CD14-positive monocyte (primary cell): ENCODE measurements at regions not wholly inside any gene's neighbourhood (a gene's known extent, or its start where the extent isn't known, plus 50 kb on each side); places are given as distances from the start of the nearest gene placed in this dataset.

Source experiments
- DNase-seq, 3 donors: peaks; one replicate each; pipeline ENCODE4 v3.0.0-alpha.2; 2011 to 2022
- H2AFZ ChIP-seq: 2 replicates; pipeline ENCODE4 v1.6.0; 2012; ENCODE audit warnings: mild to moderate bottlenecking, low read depth, low read length, inconsistent platforms; ENCODE audit not compliant: insufficient read depth, poor library complexity, severe bottlenecking
- H3K27ac ChIP-seq, 2 donors: 1 replicate in 1 of 2; 2 replicates in 1 of 2; pipeline ENCODE4 v1.5.1; 2012 to 2013; ENCODE audit warnings: low read length in 2 of 2, control low read depth in 1 of 2, inconsistent platforms in 1 of 2, low read depth in 1 of 2, mild to moderate bottlenecking in 1 of 2
- H3K27me3 ChIP-seq, 2 donors: one replicate each; pipeline versions ENCODE4 v1.6.0 to v1.6.1; 2011 to 2013; ENCODE audit warnings: low read length in 2 of 2; ENCODE audit not compliant: control insufficient read depth in 2 of 2, insufficient read depth in 2 of 2
- H3K36me3 ChIP-seq, 2 donors: replicated peaks in 1 of 2; 1 replicate in 1 of 2; 2 replicates in 1 of 2; pipeline versions ENCODE4 v1.5.1 to v1.6.1; 2012 to 2013; ENCODE audit warnings: low read length in 2 of 2, control low read depth in 1 of 2, inconsistent platforms in 1 of 2, mild to moderate bottlenecking in 1 of 2; ENCODE audit not compliant: insufficient read depth in 2 of 2, control insufficient read depth in 1 of 2
- H3K4me1 ChIP-seq, 2 donors: 1 replicate in 1 of 2; 2 replicates in 1 of 2; pipeline versions ENCODE4 v1.5.1 to v1.6.1; 2012 to 2013; ENCODE audit warnings: low read length in 2 of 2, control low read depth in 1 of 2, inconsistent platforms in 1 of 2, mild to moderate bottlenecking in 1 of 2, moderate library complexity in 1 of 2; ENCODE audit not compliant: insufficient read depth in 2 of 2, control insufficient read depth in 1 of 2
- H3K4me2 ChIP-seq: replicated peaks from 2 replicates; pipeline ENCODE3; 2012; ENCODE audit warnings: low read length, moderate library complexity, mild to moderate bottlenecking; ENCODE audit not compliant: poor library complexity, severe bottlenecking; ENCODE audit errors: extremely low read depth
- H3K4me3 ChIP-seq, 3 experiments: fragments of 200-600 bp in 1 of 3; sonication (generic) in 1 of 3; replicated peaks in 1 of 3; 1 replicate in 2 of 3; 2 replicates in 1 of 3; pipeline ENCODE4 v1.5.1; 2011 to 2013; ENCODE audit warnings: low read length in 3 of 3, mild to moderate bottlenecking in 3 of 3, control low read depth in 2 of 3, low read depth in 2 of 3, inconsistent platforms in 1 of 3, moderate library complexity in 1 of 3
- H3K79me2 ChIP-seq: 2 replicates; pipeline ENCODE4 v1.6.0; 2012; ENCODE audit warnings: mild to moderate bottlenecking, control low read depth, inconsistent platforms, low read length, moderate library complexity; ENCODE audit not compliant: insufficient read depth
- H3K9ac ChIP-seq: 2 replicates; pipeline ENCODE4 v1.6.0; 2017; ENCODE audit warnings: low read length, mild to moderate bottlenecking; ENCODE audit not compliant: insufficient read depth, poor library complexity, severe bottlenecking
- H3K9me3 ChIP-seq, 2 donors: replicated peaks in 1 of 2; 1 replicate in 1 of 2; 2 replicates in 1 of 2; pipeline versions ENCODE4 v1.5.1 to v1.6.1; 2012 to 2013; ENCODE audit warnings: low read length in 2 of 2, control low read depth in 1 of 2; ENCODE audit not compliant: control insufficient read depth in 1 of 2, insufficient read depth in 1 of 2
- H4K20me1 ChIP-seq: 2 replicates; pipeline ENCODE4 v1.6.0; 2012; ENCODE audit warnings: mild to moderate bottlenecking, low read length, control low read depth, moderate library complexity; ENCODE audit not compliant: insufficient read depth
- H3K27ac Mint-ChIP-seq, 7 donors: one replicate each; pipeline ENCODE4 v1.8.0; 2020; ENCODE audit warnings: mild to moderate bottlenecking in 7 of 7, mixed read lengths in 7 of 7, moderate library complexity in 6 of 7, inconsistent platforms in 2 of 7
- H3K27me3 Mint-ChIP-seq, 3 donors: one replicate each; pipeline ENCODE4 v1.8.0; 2021 to 2022; ENCODE audit warnings: low read depth in 3 of 3, mild to moderate bottlenecking in 3 of 3, mixed read lengths in 3 of 3, moderate library complexity in 3 of 3, inconsistent platforms in 1 of 3
- H3K36me3 Mint-ChIP-seq, 2 donors: one replicate each; pipeline ENCODE4 v1.8.0; 2020; ENCODE audit warnings: mixed read lengths in 2 of 2, inconsistent platforms in 1 of 2, mild to moderate bottlenecking in 1 of 2
- H3K4me1 Mint-ChIP-seq: one replicate; pipeline ENCODE4 v1.8.0; 2020; ENCODE audit warnings: mild to moderate bottlenecking, mixed read lengths
- H3K4me3 Mint-ChIP-seq, 2 donors: one replicate each; pipeline ENCODE4 v1.8.0; 2020; ENCODE audit warnings: mild to moderate bottlenecking in 2 of 2, mixed read lengths in 2 of 2, moderate library complexity in 1 of 2
- H3K9me3 Mint-ChIP-seq, 7 donors: one replicate each; pipeline ENCODE4 v1.8.0; 2020 to 2022; ENCODE audit warnings: mixed read lengths in 7 of 7, mild to moderate bottlenecking in 6 of 7, moderate library complexity in 6 of 7, inconsistent platforms in 2 of 7
- WGBS: methylation state at CpG from one replicate; pipeline ENCODE4 v1.1.5; 2013; ENCODE audit warnings: missing lambda C conversion rate; ENCODE audit not compliant: insufficient coverage; 5-methylcytosine and 5-hydroxymethylcytosine counted together
- intact Hi-C, 2 donors: fragments of 100-400 bp; cut with micrococcal nuclease; formaldehyde crosslinking; loops; one replicate each; pipeline versions ENCODE4 v1.15.0 to v1.15.1; 2023
- TF ChIP-seq, protein P1 (sequence below): fragments of 200-600 bp; IDR thresholded peaks from one replicate; pipeline ENCODE4 v1.8.0; 2022; ENCODE audit warnings: antibody characterized with exemption, mild to moderate bottlenecking

- Histone ChIP-seq H3K9me3 (peaks cover 7 to 10% of the 10 kb centered on the region in 2 donors), H3K27ac (no peak overlapping the region), H3K79me2 (no peaks in the 10 kb centered on the region), H2AFZ (peak overlapping the region; percentile 56), H3K9ac (no peak overlapping the region), H3K4me3 (no peak overlapping the region), H3K4me1 (peaks cover 0 to 9% of the 10 kb centered on the region in 2 donors), H4K20me1 (no peaks in the 10 kb centered on the region), H3K27me3 (no peaks in the 10 kb centered on the region), H3K4me2 (no peak overlapping the region), H3K36me3 (no peaks in the 10 kb centered on the region)
- peaks cover 7 to 12% (median 9%) of the 10 kb centered on the region in 7 donors for H3K9me3 Mint-ChIP-seq
- no peak overlapping the region for H3K4me3 Mint-ChIP-seq
- intact Hi-C loops = no loop called here
- DNase-seq = peak in 2 of 3 donors; percentile 36 to 53
- peaks cover 12% of the 10 kb centered on the region for H3K4me1 Mint-ChIP-seq
- TF ChIP-seq, protein P1, sequence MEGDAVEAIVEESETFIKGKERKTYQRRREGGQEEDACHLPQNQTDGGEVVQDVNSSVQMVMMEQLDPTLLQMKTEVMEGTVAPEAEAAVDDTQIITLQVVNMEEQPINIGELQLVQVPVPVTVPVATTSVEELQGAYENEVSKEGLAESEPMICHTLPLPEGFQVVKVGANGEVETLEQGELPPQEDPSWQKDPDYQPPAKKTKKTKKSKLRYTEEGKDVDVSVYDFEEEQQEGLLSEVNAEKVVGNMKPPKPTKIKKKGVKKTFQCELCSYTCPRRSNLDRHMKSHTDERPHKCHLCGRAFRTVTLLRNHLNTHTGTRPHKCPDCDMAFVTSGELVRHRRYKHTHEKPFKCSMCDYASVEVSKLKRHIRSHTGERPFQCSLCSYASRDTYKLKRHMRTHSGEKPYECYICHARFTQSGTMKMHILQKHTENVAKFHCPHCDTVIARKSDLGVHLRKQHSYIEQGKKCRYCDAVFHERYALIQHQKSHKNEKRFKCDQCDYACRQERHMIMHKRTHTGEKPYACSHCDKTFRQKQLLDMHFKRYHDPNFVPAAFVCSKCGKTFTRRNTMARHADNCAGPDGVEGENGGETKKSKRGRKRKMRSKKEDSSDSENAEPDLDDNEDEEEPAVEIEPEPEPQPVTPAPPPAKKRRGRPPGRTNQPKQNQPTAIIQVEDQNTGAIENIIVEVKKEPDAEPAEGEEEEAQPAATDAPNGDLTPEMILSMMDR = no peak
- peaks cover 0 to 5% (median 0%) of the 10 kb centered on the region in 3 donors for H3K27me3 Mint-ChIP-seq
- peak overlapping the region in 4 of 7 donors; percentile 42 to 76 (median 50) for H3K27ac Mint-ChIP-seq
- 66% methylated on average over 18 of the region's 19 CpGs for WGBS
- H3K36me3 Mint-ChIP-seq = peaks cover 0 to 10% of the 10 kb centered on the region in 2 donors
Measured at GRCh38 chr17:78300962-78301820, 58.7 kb downstream of the SOCS3 start.

DNA sequence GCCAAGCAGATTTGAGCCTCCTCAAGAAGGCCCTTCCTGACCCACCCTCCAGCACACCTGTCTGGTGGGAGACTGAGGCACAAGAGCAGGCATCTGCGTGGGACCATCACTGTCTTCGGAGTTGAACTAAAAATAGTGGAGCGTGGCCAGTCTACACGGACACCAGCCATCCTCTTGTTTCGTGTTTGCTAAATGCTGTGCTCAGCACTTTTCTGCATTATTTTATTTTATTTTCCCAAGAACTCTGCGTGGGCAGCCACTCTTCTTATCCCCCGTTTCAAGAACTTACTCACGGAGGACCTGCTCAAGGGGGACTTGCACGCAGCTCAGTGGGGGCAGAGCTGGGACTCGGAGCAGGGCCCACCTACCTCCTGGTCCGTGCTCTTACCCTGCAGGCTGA, 60.8 kb downstream of the SOCS3 start:
- no peak overlapping the region for H3K4me2 ChIP-seq
- Mint-ChIP-seq H3K9me3 (no peaks in the 10 kb centered on the region), H3K36me3 (peaks cover 0 to 5% of the 10 kb centered on the region in 2 donors), H3K27ac (peak overlapping the region in 1 of 7 donors; percentile 6), H3K4me3 (no peak overlapping the region), H3K27me3 (peaks cover 0 to 5% (median 0%) of the 10 kb centered on the region in 3 donors), H3K4me1 (peaks cover 21% of the 10 kb centered on the region)
- H3K36me3 ChIP-seq = no peaks in the 10 kb centered on the region
- no peak overlapping the region for H3K27ac ChIP-seq
- H4K20me1 ChIP-seq = no peaks in the 10 kb centered on the region
- no peaks in the 10 kb centered on the region for H3K27me3 ChIP-seq
- no peak overlapping the region for H2AFZ ChIP-seq
- no peak overlapping the region for H3K9ac ChIP-seq
- 88% methylated on average over 9 of the region's 11 CpGs for WGBS
- TF ChIP-seq, protein P1 = no peak
- H3K4me3 ChIP-seq = no peak overlapping the region
- intact Hi-C loops = no loop called here
- H3K9me3 ChIP-seq = peaks cover 0 to under 1% of the 10 kb centered on the region in 2 donors
- H3K79me2 ChIP-seq = no peaks in the 10 kb centered on the region
- peaks cover 9 to 17% of the 10 kb centered on the region in 2 donors for H3K4me1 ChIP-seq
- DNase-seq = no peak
